Progenitor cell of endocrine pancreas (in vitro differentiated cells): ENCODE measurements at regions not wholly inside any gene's neighbourhood (a gene's known extent, or its start where the extent isn't known, plus 50 kb on each side); places are given as distances from the start of the nearest gene placed in this dataset.
"Not testable (repeated sequence)": the region's sequence is repeated elsewhere in the genome, so short reads cannot be mapped to it uniquely, and the experiment has no call there.

ENCODE experiments used
- DNase-seq: peaks from one replicate; pipeline ENCODE4 v3.0.0; 2021; ENCODE audit warnings: low spot score; ENCODE audit not compliant: unreplicated experiment
- H3K27ac Mint-ChIP-seq: 2 replicates; pipeline ENCODE4 v1.8.0; 2021; ENCODE audit warnings: mild to moderate bottlenecking, moderate library complexity, mixed read lengths
- H3K27me3 Mint-ChIP-seq: 2 replicates; pipeline ENCODE4 v1.8.0; 2021; ENCODE audit warnings: mixed read lengths
- H3K36me3 Mint-ChIP-seq: 2 replicates; pipeline ENCODE4 v1.8.0; 2022; ENCODE audit warnings: mixed read lengths; ENCODE audit not compliant: insufficient read depth
- H3K4me1 Mint-ChIP-seq: 2 replicates; pipeline ENCODE4 v1.8.0; 2021; ENCODE audit warnings: low read depth, mixed read lengths
- H3K4me3 Mint-ChIP-seq: 2 replicates; pipeline ENCODE4 v1.8.0; 2021; ENCODE audit warnings: low read depth, mild to moderate bottlenecking, moderate library complexity, mixed read lengths
- H3K9me3 Mint-ChIP-seq: 2 replicates; pipeline ENCODE4 v1.8.0; 2021; ENCODE audit warnings: low read depth, mixed read lengths
- TF ChIP-seq, protein P1 (sequence below): fragments of 200-600 bp; sonication (generic); IDR thresholded peaks from one replicate; pipeline ENCODE4 v1.5.0; 2021; ENCODE audit warnings: antibody characterized with exemption, mild to moderate bottlenecking; ENCODE audit not compliant: unreplicated experiment

DNA sequence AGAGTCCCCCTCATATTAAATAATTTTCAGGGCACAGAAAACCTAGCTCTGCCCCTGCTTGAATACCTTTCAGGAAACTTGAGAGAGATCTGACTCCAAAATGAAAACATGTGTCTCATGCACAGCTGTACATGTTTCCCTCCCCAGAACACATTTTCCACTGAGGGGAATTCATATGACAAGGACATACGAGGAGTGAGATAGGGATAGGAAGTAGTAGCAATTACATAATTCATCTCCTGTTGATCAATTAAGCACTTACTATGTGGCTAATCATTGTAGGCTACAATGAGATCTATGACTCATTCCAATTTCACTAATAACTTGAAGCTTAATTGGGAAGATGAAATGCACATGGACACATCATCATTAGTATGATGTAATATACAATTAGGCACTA is 302.1 kb downstream of the PCDH11X start:
- H3K27ac Mint-ChIP-seq, H3K9me3 Mint-ChIP-seq, H3K27me3 Mint-ChIP-seq, H3K4me3 Mint-ChIP-seq, DNase-seq, H3K36me3 Mint-ChIP-seq, H3K4me1 Mint-ChIP-seq: not testable (repeated sequence)

- not testable (repeated sequence) for H3K36me3 Mint-ChIP-seq, H3K27ac Mint-ChIP-seq, H3K4me1 Mint-ChIP-seq, H3K27me3 Mint-ChIP-seq, H3K4me3 Mint-ChIP-seq, DNase-seq, H3K9me3 Mint-ChIP-seq
These were observed 311.6 kb downstream of the PCDH11X start for GRCh38 chrX:92090756-92091155.

- not testable (repeated sequence) for H3K4me3 Mint-ChIP-seq, H3K9me3 Mint-ChIP-seq, H3K4me1 Mint-ChIP-seq, DNase-seq, H3K36me3 Mint-ChIP-seq, H3K27ac Mint-ChIP-seq
- peaks cover 26% of the 10 kb centered on the region for H3K27me3 Mint-ChIP-seq
These were observed 319.0 kb downstream of the PCDH11X start for GRCh38 chrX:92098136-92098535.

DNA sequence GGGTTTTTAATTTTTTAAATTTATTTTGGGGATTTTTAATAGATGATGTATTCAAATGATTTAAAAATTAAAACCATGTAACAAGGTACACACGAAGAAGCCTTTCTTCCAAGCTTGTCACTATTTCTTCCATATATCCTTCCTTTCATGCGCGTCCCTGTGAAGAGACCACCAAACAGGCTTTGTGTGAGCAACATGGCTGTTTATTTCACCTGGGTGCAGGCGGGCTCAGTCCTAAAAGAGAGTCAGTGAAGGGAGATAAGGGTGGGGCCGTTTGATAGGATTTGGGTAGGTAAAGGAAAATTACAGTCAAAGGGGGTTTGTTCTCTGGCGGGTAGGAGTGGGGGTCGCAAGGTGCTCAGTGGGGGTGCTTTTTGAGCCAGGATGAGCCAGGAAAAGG is 320.9 kb downstream of the PCDH11X start:
- H3K4me1 Mint-ChIP-seq, H3K9me3 Mint-ChIP-seq, H3K4me3 Mint-ChIP-seq, H3K36me3 Mint-ChIP-seq, H3K27ac Mint-ChIP-seq, DNase-seq: not testable (repeated sequence)
- H3K27me3 Mint-ChIP-seq, result peaks cover 45% of the 10 kb centered on the region

DNA sequence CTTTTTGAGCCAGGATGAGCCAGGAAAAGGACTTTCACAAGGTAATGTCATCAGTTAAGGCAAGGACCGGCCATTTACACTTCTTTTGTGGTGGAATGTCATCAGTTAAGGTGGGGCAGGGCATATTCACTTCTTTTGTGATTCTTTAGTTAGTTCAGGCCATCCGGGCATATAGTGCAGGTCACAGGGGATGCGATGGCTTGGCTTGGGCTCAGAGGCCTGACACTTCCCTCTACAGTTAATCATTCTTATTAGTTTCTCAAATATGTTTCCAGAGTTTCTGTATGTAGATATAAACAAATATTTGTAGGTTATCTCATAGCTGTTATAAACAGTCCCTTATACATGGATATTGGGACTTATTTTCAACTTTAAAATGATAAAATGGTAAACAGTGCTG is 326.5 kb downstream of the PCDH11X start:
- H3K4me1 Mint-ChIP-seq, H3K36me3 Mint-ChIP-seq, DNase-seq, H3K9me3 Mint-ChIP-seq, H3K4me3 Mint-ChIP-seq, H3K27ac Mint-ChIP-seq: not testable (repeated sequence)
- peaks cover 55% of the 10 kb centered on the region for H3K27me3 Mint-ChIP-seq

- DNase-seq, H3K27ac Mint-ChIP-seq, H3K4me3 Mint-ChIP-seq, H3K9me3 Mint-ChIP-seq, H3K4me1 Mint-ChIP-seq, H3K36me3 Mint-ChIP-seq: not testable (repeated sequence)
- H3K27me3 Mint-ChIP-seq, result peaks cover 47% of the 10 kb centered on the region
These were observed 327.5 kb downstream of the PCDH11X start for GRCh38 chrX:92106671-92107070.

DNA sequence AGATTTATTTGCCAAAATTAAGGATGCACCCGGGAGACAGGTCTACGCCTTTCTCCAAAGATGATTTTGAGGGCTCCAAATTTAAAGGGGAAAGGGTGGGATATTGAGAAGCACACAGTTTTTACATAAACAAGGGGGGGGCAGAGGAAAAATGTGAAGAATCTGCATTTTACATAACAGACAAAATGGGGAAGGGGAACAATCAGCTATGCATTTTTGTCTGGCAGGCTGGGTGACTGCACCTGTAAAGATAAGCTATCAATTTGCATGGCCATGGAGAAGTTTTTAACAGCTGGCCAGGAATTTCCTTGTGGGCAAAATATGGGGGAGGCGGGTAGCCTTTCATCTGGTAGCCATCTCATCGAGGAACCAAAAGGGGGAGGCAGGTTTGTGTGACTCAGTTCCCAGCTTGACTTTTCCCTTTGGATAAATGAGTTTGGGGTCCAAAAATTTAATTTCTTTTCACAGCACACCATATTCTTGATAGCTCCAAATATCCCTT is 331.3 kb downstream of the PCDH11X start:
- not testable (repeated sequence) for H3K27ac Mint-ChIP-seq, DNase-seq, H3K4me3 Mint-ChIP-seq

GRCh38 chrX:92117701-92118100 is 338.5 kb downstream of the PCDH11X start:
- not testable (repeated sequence) for H3K36me3 Mint-ChIP-seq, DNase-seq, H3K4me1 Mint-ChIP-seq, H3K9me3 Mint-ChIP-seq, H3K27ac Mint-ChIP-seq, H3K4me3 Mint-ChIP-seq, H3K27me3 Mint-ChIP-seq

More for the DNA sequence above, 331.3 kb downstream of the PCDH11X start:
- H3K4me1 Mint-ChIP-seq, H3K36me3 Mint-ChIP-seq, H3K9me3 Mint-ChIP-seq, H3K27me3 Mint-ChIP-seq: not testable (repeated sequence)

GRCh38 chrX:92163035-92163434 is 383.9 kb downstream of the PCDH11X start:
- H3K4me3 Mint-ChIP-seq, DNase-seq, H3K4me1 Mint-ChIP-seq, H3K27me3 Mint-ChIP-seq, H3K27ac Mint-ChIP-seq, H3K36me3 Mint-ChIP-seq, H3K9me3 Mint-ChIP-seq: not testable (repeated sequence)

GRCh38 chrX:92209936-92210335 is 430.8 kb downstream of the PCDH11X start:
- no peaks in the 10 kb centered on the region for H3K27me3 Mint-ChIP-seq
- TF ChIP-seq, protein P1, sequence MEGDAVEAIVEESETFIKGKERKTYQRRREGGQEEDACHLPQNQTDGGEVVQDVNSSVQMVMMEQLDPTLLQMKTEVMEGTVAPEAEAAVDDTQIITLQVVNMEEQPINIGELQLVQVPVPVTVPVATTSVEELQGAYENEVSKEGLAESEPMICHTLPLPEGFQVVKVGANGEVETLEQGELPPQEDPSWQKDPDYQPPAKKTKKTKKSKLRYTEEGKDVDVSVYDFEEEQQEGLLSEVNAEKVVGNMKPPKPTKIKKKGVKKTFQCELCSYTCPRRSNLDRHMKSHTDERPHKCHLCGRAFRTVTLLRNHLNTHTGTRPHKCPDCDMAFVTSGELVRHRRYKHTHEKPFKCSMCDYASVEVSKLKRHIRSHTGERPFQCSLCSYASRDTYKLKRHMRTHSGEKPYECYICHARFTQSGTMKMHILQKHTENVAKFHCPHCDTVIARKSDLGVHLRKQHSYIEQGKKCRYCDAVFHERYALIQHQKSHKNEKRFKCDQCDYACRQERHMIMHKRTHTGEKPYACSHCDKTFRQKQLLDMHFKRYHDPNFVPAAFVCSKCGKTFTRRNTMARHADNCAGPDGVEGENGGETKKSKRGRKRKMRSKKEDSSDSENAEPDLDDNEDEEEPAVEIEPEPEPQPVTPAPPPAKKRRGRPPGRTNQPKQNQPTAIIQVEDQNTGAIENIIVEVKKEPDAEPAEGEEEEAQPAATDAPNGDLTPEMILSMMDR, result no peak
- peaks cover 9% of the 10 kb centered on the region for H3K9me3 Mint-ChIP-seq
- no peaks in the 10 kb centered on the region for H3K4me1 Mint-ChIP-seq
- peaks cover 3% of the 10 kb centered on the region for H3K36me3 Mint-ChIP-seq
- no peak overlapping the region for H3K4me3 Mint-ChIP-seq
- H3K27ac Mint-ChIP-seq, result no peak overlapping the region
- DNase-seq, result no peak
